ENCODE measurements at regions not wholly inside any gene's neighbourhood (a gene's known extent, or its start where the extent isn't known, plus 50 kb on each side); places are given as distances from the start of the nearest gene placed in this dataset.

DNA sequence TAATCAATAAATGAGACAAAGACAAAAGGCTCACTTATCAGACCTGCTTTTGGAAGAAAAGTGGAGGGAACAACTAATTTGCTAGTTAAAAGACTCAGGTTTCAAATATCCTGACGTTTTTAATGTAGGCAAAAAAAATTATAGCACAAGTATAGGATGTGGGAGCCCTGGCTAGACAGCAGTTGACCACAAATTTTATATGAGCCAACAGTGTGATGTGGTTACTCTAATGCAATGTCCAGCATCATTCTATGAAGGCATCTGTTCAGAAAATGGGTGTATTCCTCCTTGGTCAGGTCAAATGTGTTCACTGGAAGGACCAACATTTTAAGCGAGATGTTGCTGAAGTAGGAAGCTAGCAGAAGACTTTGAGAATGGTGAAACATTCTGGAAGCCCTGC lies 237.4 kb downstream of the MAP2K6 start:
- H3K27ac ChIP-seq, result no peak overlapping the region
- no peaks in the 10 kb centered on the region for H3K36me3 ChIP-seq (ENCODE audit: insufficient read depth, low read length)
- TF ChIP-seq POLR2AphosphoS5 (IDR thresholded peaks at IDR 0.05; ENCODE audit: borderline replicate concordance, low read depth, low read length) (no peak), EZH2 (IDR thresholded peaks at IDR 0.05) (no peak), FOXP2 (optimal IDR thresholded peaks at IDR 0.05; ENCODE audit: control extremely low read depth, extremely low read length, insufficient read depth) (no peak)
- H3K9ac ChIP-seq (ENCODE audit: insufficient read length), result no peak overlapping the region
- H3K4me3 ChIP-seq, result no peak overlapping the region
- H3K9me3 ChIP-seq (ENCODE audit: low read depth, low read length), result no peaks in the 10 kb centered on the region
- DNase-seq (ENCODE audit: low read depth, low spot score), result no peak

DNA sequence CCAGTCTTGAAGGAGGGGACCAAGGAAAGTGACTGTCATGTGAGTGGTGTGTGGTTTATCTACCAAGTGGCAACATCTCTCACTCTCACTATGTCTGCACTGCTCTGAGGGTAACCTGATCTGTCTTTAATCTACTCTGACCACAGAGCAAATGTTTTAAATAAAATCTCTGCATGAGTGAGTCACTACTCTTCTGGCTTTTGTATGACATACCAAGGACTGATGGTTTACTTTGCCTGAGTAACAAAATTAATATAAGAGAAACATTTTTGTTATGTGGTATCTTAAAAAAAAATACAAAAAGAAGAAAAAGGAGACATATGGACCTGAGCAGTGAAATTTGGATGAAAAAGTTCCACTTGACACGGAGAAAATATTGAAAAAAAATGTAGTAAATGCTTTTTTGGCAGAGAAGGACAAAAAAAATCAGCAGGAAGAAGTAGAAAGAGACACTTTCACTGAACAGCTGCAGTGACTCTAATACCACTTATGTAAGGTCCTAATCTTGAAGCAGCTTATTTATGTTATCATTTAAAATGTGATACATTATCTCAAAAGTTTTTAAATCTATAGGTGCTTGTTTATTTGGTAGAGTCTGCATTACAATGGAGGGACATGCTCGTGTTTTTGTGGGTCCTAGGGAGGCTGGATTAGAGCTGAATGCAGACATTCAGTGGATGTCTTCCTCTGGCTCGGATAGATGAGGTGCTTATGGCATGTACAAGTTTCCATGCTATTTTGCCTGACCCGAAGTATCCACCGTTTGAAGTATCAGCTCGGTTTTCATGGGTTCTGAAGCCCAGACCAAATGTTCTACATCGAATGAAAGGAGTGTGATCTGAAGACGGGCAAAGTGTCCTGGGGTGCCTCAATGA lies 240.7 kb downstream of the MAP2K6 start:
- H3K36me3 ChIP-seq (ENCODE audit: insufficient read depth, low read length), result no peaks in the 10 kb centered on the region
- H3K9ac ChIP-seq (ENCODE audit: insufficient read length), result no peak overlapping the region
- DNase-seq (ENCODE audit: low read depth, low spot score), result no peak
- no peak overlapping the region for H3K27ac ChIP-seq
- H3K4me3 ChIP-seq, result no peak overlapping the region
- no peaks in the 10 kb centered on the region for H3K9me3 ChIP-seq (ENCODE audit: low read depth, low read length)
- TF ChIP-seq EZH2 (IDR thresholded peaks at IDR 0.05) (no peak), POLR2AphosphoS5 (IDR thresholded peaks at IDR 0.05; ENCODE audit: borderline replicate concordance, low read depth, low read length) (no peak), FOXP2 (optimal IDR thresholded peaks at IDR 0.05; ENCODE audit: control extremely low read depth, extremely low read length, insufficient read depth) (no peak)

DNA sequence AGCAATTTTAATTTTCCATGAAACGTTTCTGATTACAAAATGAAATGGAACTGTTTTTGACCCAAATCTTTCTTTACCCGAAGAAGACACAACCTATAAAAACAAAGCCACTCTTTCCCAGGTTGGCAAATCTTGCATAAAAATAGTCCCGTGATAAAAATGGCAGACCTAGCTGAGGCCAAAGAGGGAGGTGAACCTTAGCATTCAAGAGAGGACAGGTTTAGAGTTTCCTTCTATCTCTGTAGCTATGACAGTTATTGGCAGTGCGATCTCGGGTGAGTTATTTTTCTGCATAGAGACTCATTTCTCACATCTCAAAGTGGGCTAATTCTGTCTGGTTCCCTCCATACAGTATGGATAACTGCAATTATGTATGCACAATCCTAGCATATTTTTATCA lies 241.4 kb downstream of the MAP2K6 start:
- DNase-seq (ENCODE audit: low read depth, low spot score), result no peak
- TF ChIP-seq POLR2AphosphoS5 (IDR thresholded peaks at IDR 0.05; ENCODE audit: borderline replicate concordance, low read depth, low read length) (no peak), EZH2 (IDR thresholded peaks at IDR 0.05) (no peak), FOXP2 (optimal IDR thresholded peaks at IDR 0.05; ENCODE audit: control extremely low read depth, extremely low read length, insufficient read depth) (no peak)
- Histone ChIP-seq H3K27ac (no peak overlapping the region), H3K4me3 (no peak overlapping the region), H3K9ac (ENCODE audit: insufficient read length) (no peak overlapping the region), H3K36me3 (ENCODE audit: insufficient read depth, low read length) (no peaks in the 10 kb centered on the region), H3K9me3 (ENCODE audit: low read depth, low read length) (no peaks in the 10 kb centered on the region)

DNA sequence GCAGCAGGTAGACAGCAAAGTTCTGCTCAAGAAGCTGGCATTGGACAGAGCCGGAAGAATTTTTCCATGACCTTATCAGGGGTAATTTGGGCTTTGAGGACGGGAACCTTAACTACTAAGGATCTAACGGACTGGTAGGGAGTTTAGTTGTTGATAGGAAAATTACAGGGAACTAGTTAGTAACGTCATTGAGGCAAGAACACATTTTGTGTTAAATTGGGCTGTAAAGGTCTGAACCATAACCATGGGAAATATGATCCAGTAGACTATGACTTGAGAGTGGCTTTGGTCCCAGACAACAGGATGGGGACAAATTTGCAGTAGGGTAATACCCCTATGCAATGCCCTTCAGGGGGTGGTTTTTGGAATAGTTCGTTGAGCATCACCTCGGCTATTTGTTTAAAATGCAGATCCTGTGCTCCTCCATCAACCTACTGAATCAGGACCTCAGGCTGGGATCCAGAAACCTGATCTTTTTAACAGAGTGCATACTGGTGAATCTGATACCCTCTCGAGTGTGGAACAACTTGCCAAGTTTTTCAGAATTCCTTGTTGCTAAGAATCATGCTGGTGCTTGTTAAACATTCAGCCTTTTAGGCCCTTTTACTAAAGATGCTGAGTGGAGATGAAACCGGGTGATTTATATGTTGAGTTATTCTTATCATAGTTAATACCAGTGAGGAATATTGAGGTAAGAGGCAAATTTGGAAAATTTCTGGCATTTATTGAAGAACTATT lies 255.1 kb downstream of the MAP2K6 start:
- H3K4me3 ChIP-seq, result no peak overlapping the region
- H3K9ac ChIP-seq (ENCODE audit: insufficient read length), result no peak overlapping the region
- H3K27ac ChIP-seq, result no peak overlapping the region
- no peak for TF ChIP-seq EZH2 (IDR thresholded peaks at IDR 0.05)
- no peak for TF ChIP-seq FOXP2 (optimal IDR thresholded peaks at IDR 0.05; ENCODE audit: control extremely low read depth, extremely low read length, insufficient read depth)
- TF ChIP-seq POLR2AphosphoS5 (IDR thresholded peaks at IDR 0.05; ENCODE audit: borderline replicate concordance, low read depth, low read length), result no peak
- no peak for DNase-seq (ENCODE audit: low read depth, low spot score)
- no peaks in the 10 kb centered on the region for H3K36me3 ChIP-seq (ENCODE audit: insufficient read depth, low read length)
- H3K9me3 ChIP-seq (ENCODE audit: low read depth, low read length), result no peaks in the 10 kb centered on the region

DNA sequence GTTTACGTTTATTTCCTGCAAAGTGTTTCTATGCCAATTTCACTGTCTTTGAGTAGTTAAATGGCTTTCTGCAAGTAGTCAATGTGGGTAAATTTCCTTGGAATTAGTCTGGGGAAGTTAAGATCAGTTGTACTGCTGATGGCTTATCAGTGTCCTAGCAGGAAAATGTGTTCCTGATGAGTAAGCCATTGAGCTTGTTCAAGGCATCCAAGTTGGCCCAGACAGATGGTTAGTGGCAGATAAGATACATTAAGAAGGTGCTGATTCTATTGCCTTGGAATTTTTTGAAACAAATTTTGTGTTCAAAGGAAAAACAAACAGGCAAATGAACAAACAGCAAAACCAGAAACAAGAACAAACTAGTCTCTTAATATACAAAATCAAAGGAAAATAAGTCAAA lies 258.4 kb downstream of the MAP2K6 start:
- Histone ChIP-seq H3K27ac (no peak overlapping the region), H3K4me3 (no peak overlapping the region), H3K9ac (ENCODE audit: insufficient read length) (no peak overlapping the region), H3K9me3 (ENCODE audit: low read depth, low read length) (no peaks in the 10 kb centered on the region), H3K36me3 (ENCODE audit: insufficient read depth, low read length) (no peaks in the 10 kb centered on the region)
- TF ChIP-seq FOXP2 (optimal IDR thresholded peaks at IDR 0.05; ENCODE audit: control extremely low read depth, extremely low read length, insufficient read depth), result no peak
- no peak for TF ChIP-seq EZH2 (IDR thresholded peaks at IDR 0.05)
- no peak for TF ChIP-seq POLR2AphosphoS5 (IDR thresholded peaks at IDR 0.05; ENCODE audit: borderline replicate concordance, low read depth, low read length)
- no peak for DNase-seq (ENCODE audit: low read depth, low spot score)

DNA sequence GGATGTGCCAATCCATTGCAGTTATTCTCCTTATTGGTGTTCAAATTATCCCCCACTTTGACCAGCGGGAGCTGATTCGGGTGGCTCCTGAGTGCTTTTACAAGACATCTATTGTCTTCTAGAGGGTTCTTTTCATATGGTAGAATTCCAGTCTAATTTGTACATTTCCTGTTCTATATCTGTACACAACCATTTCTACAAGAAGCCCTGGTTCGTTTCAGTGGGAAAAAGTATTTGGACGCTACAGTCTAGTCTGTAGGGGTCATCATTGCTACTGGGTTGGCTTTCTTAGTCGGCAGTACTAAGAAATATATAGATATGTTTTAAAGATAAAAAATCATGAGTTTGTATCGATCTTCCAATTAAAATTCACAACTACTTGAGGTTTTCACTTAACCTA lies 262.6 kb downstream of the MAP2K6 start:
- DNase-seq (ENCODE audit: low read depth, low spot score), result no peak
- H3K4me3 ChIP-seq, result no peak overlapping the region
- no peak for TF ChIP-seq POLR2AphosphoS5 (IDR thresholded peaks at IDR 0.05; ENCODE audit: borderline replicate concordance, low read depth, low read length)
- no peak for TF ChIP-seq FOXP2 (optimal IDR thresholded peaks at IDR 0.05; ENCODE audit: control extremely low read depth, extremely low read length, insufficient read depth)
- no peak for TF ChIP-seq EZH2 (IDR thresholded peaks at IDR 0.05)
- no peaks in the 10 kb centered on the region for H3K9me3 ChIP-seq (ENCODE audit: low read depth, low read length)
- no peak overlapping the region for H3K27ac ChIP-seq
- H3K9ac ChIP-seq (ENCODE audit: insufficient read length), result no peak overlapping the region
- no peaks in the 10 kb centered on the region for H3K36me3 ChIP-seq (ENCODE audit: insufficient read depth, low read length)

DNA sequence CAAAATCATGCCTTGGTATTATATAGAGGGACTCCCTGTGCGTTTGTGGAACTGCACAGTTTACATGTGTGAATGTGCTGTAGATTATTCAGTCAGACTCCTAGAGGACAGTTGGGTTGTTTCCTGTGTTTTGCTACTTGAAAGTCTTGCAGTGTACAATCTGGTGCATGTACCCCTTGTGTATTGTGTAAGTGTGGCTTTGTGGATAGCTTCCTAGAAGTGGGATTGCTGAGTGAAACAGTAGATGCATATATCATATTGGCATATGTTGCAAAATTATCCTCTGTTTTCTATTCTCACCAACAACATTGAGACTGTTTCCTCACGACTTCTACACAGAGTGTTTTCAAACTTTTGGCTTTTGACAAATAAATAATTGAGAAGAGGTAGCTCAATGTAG lies 263.7 kb downstream of the MAP2K6 start:
- H3K27ac ChIP-seq, result no peak overlapping the region
- H3K9me3 ChIP-seq (ENCODE audit: low read depth, low read length), result no peaks in the 10 kb centered on the region
- no peaks in the 10 kb centered on the region for H3K36me3 ChIP-seq (ENCODE audit: insufficient read depth, low read length)
- TF ChIP-seq EZH2 (IDR thresholded peaks at IDR 0.05) (no peak), POLR2AphosphoS5 (IDR thresholded peaks at IDR 0.05; ENCODE audit: borderline replicate concordance, low read depth, low read length) (no peak), FOXP2 (optimal IDR thresholded peaks at IDR 0.05; ENCODE audit: control extremely low read depth, extremely low read length, insufficient read depth) (no peak)
- DNase-seq (ENCODE audit: low read depth, low spot score), result no peak
- no peak overlapping the region for H3K4me3 ChIP-seq
- no peak overlapping the region for H3K9ac ChIP-seq (ENCODE audit: insufficient read length)

DNA sequence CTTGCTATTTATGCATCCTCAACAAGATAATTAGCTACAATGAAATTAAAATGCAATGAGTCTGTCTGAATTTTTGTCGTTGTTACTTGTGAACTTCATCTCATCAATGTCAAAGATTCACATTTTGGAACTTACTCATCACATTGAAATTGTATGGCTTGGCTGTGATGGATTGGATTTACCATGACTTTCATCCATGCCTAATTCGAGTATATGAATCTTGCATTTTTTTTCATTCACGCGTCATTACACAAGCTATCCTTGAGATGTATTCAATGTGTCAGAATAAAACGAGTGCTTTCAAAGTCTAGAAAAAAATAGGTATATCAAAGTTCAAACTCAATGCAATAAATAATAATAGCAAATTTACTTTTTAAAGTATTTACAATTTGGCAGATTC lies 265.3 kb downstream of the MAP2K6 start:
- TF ChIP-seq EZH2 (IDR thresholded peaks at IDR 0.05), result no peak
- TF ChIP-seq POLR2AphosphoS5 (IDR thresholded peaks at IDR 0.05; ENCODE audit: borderline replicate concordance, low read depth, low read length), result no peak
- no peak for TF ChIP-seq FOXP2 (optimal IDR thresholded peaks at IDR 0.05; ENCODE audit: control extremely low read depth, extremely low read length, insufficient read depth)
- Histone ChIP-seq H3K27ac (no peak overlapping the region), H3K4me3 (no peak overlapping the region), H3K9me3 (ENCODE audit: low read depth, low read length) (no peaks in the 10 kb centered on the region), H3K36me3 (ENCODE audit: insufficient read depth, low read length) (no peaks in the 10 kb centered on the region), H3K9ac (ENCODE audit: insufficient read length) (no peak overlapping the region)
- DNase-seq (ENCODE audit: low read depth, low spot score), result no peak
